GM12874 (cell line): ENCODE measurements at regions not wholly inside any gene's neighbourhood (a gene's known extent, or its start where the extent isn't known, plus 50 kb on each side); places are given as distances from the start of the nearest gene placed in this dataset.

Source experiments
- CTCF ChIP-seq: IDR thresholded peaks from 2 replicates; pipeline ENCODE4 v1.5.1; 2011; ENCODE audit warnings: low read depth, mild to moderate bottlenecking, control low read depth, low read length, moderate library complexity; ENCODE audit not compliant: insufficient read depth

- no peak for TF ChIP-seq CTCF
Observed at GRCh38 chr6:120759570-120759969, 574.7 kb downstream of the TBC1D32 start.

- TF ChIP-seq CTCF: no peak
Observed at GRCh38 chr6:120736740-120737139, 597.5 kb downstream of the TBC1D32 start.

- no peak for TF ChIP-seq CTCF
Observed at GRCh38 chr6:120735641-120736040, 598.6 kb downstream of the TBC1D32 start.

- TF ChIP-seq CTCF: no peak
Observed at GRCh38 chr6:120711255-120711654, 623.0 kb downstream of the TBC1D32 start.

GRCh38 chr6:120700001-120700400, 634.3 kb downstream of the TBC1D32 start:
- no peak for TF ChIP-seq CTCF

- no peak for TF ChIP-seq CTCF
Observed at GRCh38 chr6:120686492-120686891, 647.8 kb downstream of the TBC1D32 start.

- TF ChIP-seq CTCF: no peak
Observed at GRCh38 chr6:120682145-120682544, 652.1 kb downstream of the TBC1D32 start.

- no peak for TF ChIP-seq CTCF
Observed at GRCh38 chr6:120681204-120681603, 653.1 kb downstream of the TBC1D32 start.
